Right atrium auricular region (tissue), 2 donors: ENCODE measurements at regions not wholly inside any gene's neighbourhood (a gene's known extent, or its start where the extent isn't known, plus 50 kb on each side); places are given as distances from the start of the nearest gene placed in this dataset.

Source experiments
- DNase-seq: peaks from one replicate; pipeline ENCODE4 v3.0.0-alpha.2; 2019; ENCODE audit warnings: low spot score
- H3K27ac ChIP-seq, 2 donors: fragments of 200-600 bp; sonication (generic); 1 replicate in 1 of 2; 2 replicates in 1 of 2; pipeline ENCODE4 v1.5.1; 2016 to 2019
- H3K27me3 ChIP-seq, 2 donors: fragments of 200-600 bp; sonication (generic); one replicate each; pipeline versions ENCODE4 v1.5.1 to v1.6.0; 2017 to 2019
- H3K36me3 ChIP-seq: fragments of 200-600 bp; sonication (generic); one replicate; pipeline ENCODE4 v1.5.1; 2016
- H3K4me1 ChIP-seq, 2 donors: fragments of 200-600 bp; sonication (generic); one replicate each; pipeline versions ENCODE4 v1.5.1 to v1.6.0; 2017 to 2019
- H3K4me3 ChIP-seq, 2 donors: fragments of 200-600 bp; sonication (generic); 1 replicate in 1 of 2; 2 replicates in 1 of 2; pipeline ENCODE4 v1.5.1; 2017 to 2019; ENCODE audit warnings: mild to moderate bottlenecking in 1 of 2, moderate library complexity in 1 of 2
- H3K9me3 ChIP-seq, 2 donors: fragments of 200-600 bp; sonication (generic); one replicate each; pipeline ENCODE4 v1.5.1; 2019
- TF ChIP-seq, protein P1 (sequence below), 2 donors: fragments of 200-600 bp; sonication (generic); IDR thresholded peaks; one replicate each; pipeline ENCODE4 v1.5.1; 2019; ENCODE audit warnings: antibody characterized with exemption in 2 of 2

DNA sequence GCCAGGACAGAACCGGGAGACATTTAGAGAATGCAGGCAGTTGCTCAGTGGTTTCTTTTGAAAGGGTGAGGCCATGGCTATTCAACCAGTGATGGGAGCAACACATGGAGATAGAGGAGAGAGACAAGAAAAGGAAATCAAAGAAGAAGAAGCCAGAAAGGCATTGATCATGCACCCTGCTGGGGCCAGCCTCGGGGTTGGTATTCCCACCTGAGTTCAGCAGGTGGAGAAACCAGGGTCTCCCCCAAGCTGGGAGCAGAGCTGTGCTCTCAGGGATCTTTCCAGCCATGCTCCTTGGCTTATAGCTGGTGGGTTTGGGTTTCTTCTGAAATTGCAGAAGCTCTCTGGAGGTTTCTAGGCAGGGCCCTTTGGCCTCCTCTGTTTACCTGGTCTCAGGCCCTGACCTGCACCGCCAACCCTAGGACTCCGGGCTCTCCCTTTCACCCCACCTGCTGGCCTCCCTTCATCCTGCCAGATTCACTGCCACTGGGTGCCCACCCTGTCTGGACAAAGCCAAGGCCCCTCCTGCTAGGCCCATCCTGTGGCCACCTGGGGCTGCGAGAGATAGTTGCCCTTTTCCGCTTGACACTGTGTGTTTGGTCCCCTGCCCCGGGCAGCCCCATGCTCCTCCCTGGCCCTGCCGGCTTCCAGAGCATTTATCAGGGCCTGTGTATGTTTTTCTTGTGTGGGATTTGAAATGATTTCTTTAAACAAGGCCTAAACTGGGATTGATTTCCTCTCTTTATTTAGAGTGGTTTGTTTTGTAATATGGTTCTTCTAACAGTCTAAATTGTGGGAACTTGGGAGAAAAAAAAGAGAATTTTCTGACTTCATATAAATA lies 126.7 kb downstream of the DDX1 start:
- DNase-seq: no peak
- TF ChIP-seq, protein P1, sequence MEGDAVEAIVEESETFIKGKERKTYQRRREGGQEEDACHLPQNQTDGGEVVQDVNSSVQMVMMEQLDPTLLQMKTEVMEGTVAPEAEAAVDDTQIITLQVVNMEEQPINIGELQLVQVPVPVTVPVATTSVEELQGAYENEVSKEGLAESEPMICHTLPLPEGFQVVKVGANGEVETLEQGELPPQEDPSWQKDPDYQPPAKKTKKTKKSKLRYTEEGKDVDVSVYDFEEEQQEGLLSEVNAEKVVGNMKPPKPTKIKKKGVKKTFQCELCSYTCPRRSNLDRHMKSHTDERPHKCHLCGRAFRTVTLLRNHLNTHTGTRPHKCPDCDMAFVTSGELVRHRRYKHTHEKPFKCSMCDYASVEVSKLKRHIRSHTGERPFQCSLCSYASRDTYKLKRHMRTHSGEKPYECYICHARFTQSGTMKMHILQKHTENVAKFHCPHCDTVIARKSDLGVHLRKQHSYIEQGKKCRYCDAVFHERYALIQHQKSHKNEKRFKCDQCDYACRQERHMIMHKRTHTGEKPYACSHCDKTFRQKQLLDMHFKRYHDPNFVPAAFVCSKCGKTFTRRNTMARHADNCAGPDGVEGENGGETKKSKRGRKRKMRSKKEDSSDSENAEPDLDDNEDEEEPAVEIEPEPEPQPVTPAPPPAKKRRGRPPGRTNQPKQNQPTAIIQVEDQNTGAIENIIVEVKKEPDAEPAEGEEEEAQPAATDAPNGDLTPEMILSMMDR (IDR thresholded peaks at IDR 0.05): no peak

DNA sequence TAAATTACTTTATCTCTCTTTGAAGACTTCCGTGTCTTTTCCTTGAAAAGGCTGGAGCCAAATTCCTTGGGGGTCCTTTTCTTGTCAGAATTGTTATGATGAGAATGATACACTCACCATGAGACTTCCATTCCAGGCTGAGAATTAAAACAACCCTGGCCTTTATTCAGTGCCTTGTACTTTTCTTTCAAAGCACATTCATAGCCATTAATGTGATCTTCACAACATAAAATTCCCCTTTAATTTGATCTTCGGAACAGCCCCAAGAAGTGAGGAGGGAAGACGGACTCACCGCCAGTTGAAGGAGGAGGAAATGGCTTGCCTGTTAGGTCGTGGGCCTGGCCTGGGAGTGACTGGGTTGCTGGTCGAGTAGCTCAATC lies 127.3 kb downstream of the DDX1 start:
- TF ChIP-seq, protein P1 (IDR thresholded peaks at IDR 0.05): no peak
- no peaks in the 10 kb centered on the region for H3K36me3 ChIP-seq

More for the DNA sequence above, 126.7 kb downstream of the DDX1 start:
- no peak overlapping the region for H3K4me3 ChIP-seq
- no peaks in the 10 kb centered on the region for H3K9me3 ChIP-seq
- H3K27me3 ChIP-seq: no peaks in the 10 kb centered on the region
- no peak overlapping the region for H3K27ac ChIP-seq
- no peaks in the 10 kb centered on the region for H3K4me1 ChIP-seq
- no peaks in the 10 kb centered on the region for H3K36me3 ChIP-seq

DNA sequence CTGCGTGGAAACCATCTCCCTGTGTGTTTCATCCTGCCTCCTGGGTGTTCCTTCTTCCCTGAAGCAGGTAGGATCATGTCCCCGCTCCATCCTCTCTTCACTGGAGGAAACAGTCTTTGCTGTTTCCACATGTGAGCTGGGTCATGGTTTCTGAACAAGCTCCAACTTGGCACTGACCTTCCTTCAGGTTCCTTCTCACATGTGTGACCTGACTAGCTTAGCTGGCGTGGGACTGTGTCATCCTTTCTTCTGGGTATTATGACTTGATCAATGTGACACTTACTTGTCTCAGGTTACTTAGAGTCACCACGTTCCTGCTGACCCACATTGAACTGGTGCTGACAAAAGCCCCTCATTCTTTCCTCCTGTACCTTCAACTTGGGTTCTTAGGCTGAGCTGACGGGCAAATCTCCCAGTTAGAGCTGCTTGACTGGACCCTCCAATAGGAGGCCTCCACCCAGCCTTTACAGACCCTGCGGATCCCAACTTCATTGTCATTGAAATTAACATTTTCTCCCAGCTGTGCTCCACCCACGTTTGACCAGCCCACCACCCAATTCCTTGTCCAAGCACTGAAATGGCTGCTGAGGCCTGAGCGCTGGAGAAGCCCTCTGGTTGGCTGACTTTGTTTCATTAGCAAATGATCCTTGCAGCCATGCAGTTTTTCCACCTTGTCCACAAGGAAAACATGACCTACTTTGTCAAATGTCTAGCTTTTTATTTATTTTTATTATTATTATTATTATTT lies 128.1 kb downstream of the DDX1 start:
- no peak for DNase-seq

More for the DNA sequence above, 127.3 kb downstream of the DDX1 start:
- H3K27ac ChIP-seq: no peak overlapping the region
- DNase-seq: no peak
- no peaks in the 10 kb centered on the region for H3K9me3 ChIP-seq
- no peaks in the 10 kb centered on the region for H3K4me1 ChIP-seq
- H3K4me3 ChIP-seq: no peak overlapping the region
- no peaks in the 10 kb centered on the region for H3K27me3 ChIP-seq

DNA sequence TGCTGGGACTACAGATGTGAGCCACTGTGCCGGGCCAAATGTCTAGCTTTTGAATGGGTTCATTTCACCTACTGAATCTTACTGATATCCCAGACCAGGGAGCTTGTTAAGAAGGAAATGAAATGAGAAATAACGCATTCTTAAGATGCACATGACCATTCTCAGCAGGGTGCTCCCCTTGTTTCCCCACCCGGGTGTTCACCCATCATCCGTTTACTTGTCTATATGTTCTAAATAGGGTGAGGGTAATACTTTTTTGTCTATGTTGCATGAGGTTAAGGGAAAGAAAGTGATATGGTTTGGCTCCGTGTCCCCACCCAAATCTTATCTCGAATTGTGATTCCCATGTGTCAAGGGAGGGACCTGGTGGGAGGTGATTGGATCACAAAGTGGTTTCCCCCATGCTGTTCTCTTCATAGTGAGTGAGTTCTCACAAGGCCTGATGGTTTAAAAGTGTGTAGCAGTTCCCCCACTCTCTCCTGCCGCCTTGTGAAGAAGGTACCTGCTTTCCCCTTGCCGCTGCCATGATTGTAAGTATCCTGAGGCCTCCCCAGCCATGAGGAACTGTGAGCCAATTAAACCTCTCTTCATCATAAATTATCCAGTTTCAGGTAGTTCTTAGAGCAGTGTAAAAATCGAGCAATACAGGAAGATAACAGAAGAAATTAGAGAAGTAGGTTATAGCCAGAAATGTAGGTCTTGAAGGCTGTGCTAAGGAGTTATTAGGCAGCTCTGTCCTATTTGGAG lies 129.1 kb downstream of the DDX1 start:
- Histone ChIP-seq H3K4me3 (no peak overlapping the region), H3K27me3 (no peaks in the 10 kb centered on the region), H3K4me1 (no peaks in the 10 kb centered on the region), H3K9me3 (no peaks in the 10 kb centered on the region), H3K36me3 (no peaks in the 10 kb centered on the region), H3K27ac (no peak overlapping the region)
- TF ChIP-seq, protein P1 (IDR thresholded peaks at IDR 0.05): no peak
- no peak for DNase-seq

More for the DNA sequence above, 128.1 kb downstream of the DDX1 start:
- H3K36me3 ChIP-seq: no peaks in the 10 kb centered on the region
- H3K4me3 ChIP-seq: no peak overlapping the region
- H3K27me3 ChIP-seq: no peaks in the 10 kb centered on the region
- no peaks in the 10 kb centered on the region for H3K9me3 ChIP-seq
- H3K4me1 ChIP-seq: no peaks in the 10 kb centered on the region
- H3K27ac ChIP-seq: no peak overlapping the region
- TF ChIP-seq, protein P1 (IDR thresholded peaks at IDR 0.05): no peak

DNA sequence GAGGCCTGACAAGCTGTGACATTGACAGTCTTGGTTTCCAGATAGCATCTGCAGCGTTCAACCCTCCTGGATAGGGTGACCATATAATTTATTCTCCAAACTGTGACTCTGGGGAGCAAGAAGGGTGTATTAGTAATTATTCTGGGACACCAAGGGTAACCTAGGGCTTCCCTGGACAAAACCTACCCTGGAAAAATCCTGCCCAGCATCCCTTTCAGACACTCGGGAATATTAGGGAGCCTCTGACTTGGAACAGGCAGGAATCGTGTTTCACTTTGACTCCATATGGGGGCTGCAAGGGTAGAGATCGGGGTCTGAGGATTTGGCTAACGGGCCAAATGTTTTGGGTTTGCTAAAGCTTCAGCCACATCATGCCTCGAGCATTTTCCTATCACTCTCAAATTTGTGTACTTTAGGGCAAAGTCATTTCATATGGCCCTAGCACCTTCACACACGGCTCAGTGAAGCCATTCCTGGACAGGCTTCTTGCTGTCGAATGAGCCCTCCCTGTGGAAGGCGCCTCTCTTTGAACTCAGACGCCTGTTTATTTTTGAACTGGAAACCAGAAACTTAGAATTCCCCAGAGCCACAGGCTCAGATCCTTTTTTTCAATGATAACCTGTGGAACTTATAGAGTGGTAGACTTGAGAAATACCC lies 129.9 kb downstream of the DDX1 start:
- Histone ChIP-seq H3K9me3 (no peaks in the 10 kb centered on the region), H3K4me1 (no peaks in the 10 kb centered on the region), H3K36me3 (no peaks in the 10 kb centered on the region), H3K27ac (no peak overlapping the region), H3K4me3 (no peak overlapping the region), H3K27me3 (no peaks in the 10 kb centered on the region)
- DNase-seq: no peak
- TF ChIP-seq, protein P1 (IDR thresholded peaks at IDR 0.05): no peak
